C4-2B (cell line): ENCODE measurements at regions not wholly inside any gene's neighbourhood (a gene's known extent, or its start where the extent isn't known, plus 50 kb on each side); places are given as distances from the start of the nearest gene placed in this dataset.

Experiments used
- H3K27ac ChIP-seq: fragments of 450-650 bp; 2 replicates; pipeline ENCODE4 v1.5.1; 2017
- ZFX ChIP-seq: fragments of 450-650 bp; IDR thresholded peaks from 2 replicates; pipeline ENCODE4 v1.6.1; 2017
- TF ChIP-seq, protein P1 (sequence below): fragments of 450-650 bp; conservative IDR thresholded peaks from 2 replicates; pipeline ENCODE4 v1.5.1; 2017; ENCODE audit warnings: mild to moderate bottlenecking

DNA sequence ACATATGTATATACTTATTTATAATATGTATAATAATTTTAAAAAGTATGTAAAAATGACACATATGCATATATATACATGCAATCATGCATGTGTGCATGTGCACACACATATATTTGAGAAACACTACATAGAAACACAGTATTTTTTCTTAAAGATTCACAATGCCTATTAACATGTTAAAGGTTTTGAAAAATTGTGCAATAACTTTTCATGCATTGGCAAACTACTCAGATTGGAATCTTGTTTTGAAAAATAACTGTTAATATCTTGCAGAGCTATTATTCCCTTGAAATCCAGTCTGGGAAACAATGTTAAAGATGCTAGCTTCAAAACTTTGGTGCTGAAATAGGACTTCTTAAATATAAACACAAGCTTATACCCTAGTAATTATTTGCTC lies 256.2 kb upstream of the P2RY1 start:
- TF ChIP-seq, protein P1, sequence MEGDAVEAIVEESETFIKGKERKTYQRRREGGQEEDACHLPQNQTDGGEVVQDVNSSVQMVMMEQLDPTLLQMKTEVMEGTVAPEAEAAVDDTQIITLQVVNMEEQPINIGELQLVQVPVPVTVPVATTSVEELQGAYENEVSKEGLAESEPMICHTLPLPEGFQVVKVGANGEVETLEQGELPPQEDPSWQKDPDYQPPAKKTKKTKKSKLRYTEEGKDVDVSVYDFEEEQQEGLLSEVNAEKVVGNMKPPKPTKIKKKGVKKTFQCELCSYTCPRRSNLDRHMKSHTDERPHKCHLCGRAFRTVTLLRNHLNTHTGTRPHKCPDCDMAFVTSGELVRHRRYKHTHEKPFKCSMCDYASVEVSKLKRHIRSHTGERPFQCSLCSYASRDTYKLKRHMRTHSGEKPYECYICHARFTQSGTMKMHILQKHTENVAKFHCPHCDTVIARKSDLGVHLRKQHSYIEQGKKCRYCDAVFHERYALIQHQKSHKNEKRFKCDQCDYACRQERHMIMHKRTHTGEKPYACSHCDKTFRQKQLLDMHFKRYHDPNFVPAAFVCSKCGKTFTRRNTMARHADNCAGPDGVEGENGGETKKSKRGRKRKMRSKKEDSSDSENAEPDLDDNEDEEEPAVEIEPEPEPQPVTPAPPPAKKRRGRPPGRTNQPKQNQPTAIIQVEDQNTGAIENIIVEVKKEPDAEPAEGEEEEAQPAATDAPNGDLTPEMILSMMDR: no peak
- no peak overlapping the region for H3K27ac ChIP-seq

DNA sequence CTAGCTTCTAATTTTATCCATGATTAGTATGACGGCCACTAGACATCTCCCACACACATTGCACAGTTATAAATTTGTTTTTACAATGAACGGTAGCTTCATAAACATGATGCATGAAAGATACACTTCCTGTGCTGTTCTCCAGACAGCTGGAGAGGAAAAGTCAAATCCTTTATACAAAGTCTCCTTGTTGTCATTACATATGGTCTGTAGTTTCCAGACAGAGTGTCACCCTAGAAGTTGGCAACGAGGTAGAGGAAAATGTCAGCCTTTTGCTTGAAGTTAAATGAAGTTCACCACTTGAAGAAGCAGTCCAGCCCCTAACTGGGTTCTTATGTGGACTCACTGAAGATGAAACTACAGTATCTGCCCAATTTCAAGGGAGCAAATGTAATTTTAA lies 253.0 kb upstream of the P2RY1 start:
- TF ChIP-seq ZFX: no peak
- TF ChIP-seq, protein P1: no peak
- no peak overlapping the region for H3K27ac ChIP-seq

DNA sequence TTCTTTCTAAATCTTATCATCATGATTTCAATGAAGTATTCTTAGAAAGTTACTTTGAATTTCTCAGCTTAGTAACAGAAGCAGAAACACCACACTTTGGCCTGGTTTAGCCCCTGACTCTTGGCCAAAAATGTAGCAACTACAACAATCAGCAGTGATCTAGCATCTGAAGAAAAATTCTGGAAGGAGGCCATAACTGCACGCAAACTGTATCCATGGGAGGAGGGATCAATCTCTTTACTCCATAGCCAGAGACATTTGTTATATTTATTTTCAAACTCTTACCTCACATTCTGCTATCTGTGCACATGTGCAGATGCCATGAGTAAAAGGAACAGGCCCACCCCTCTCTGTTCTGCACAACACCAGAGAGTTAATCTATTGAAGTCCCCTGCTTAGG lies 251.0 kb upstream of the P2RY1 start:
- no peak overlapping the region for H3K27ac ChIP-seq
- TF ChIP-seq, protein P1: no peak
- no peak for TF ChIP-seq ZFX

GRCh38 chr3:152586974-152587373 lies 248.0 kb upstream of the P2RY1 start:
- no peak for TF ChIP-seq ZFX
- TF ChIP-seq, protein P1: no peak

DNA sequence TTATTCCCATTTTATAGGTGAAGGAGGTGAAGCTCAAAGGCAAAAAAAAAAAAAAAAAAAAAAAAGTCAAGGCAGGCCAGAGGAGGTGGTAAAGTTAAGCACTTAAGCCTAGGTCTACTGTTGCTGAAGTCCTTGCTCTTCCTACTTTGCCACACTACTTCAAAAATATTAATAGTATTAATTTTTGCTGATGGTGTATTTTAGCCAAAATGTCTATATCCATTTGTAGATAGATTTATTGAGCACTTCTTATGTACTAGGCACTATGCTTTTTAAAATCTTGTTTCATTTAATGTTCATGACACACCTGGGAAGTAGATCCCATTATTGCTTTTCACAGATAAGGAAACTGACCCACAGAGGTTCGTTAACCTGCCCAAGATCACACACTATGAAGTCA lies 247.1 kb upstream of the P2RY1 start:
- TF ChIP-seq, protein P1: no peak
- no peak for TF ChIP-seq ZFX
- H3K27ac ChIP-seq: no peak overlapping the region

More at GRCh38 chr3:152586974-152587373, 248.0 kb upstream of the P2RY1 start:
- no peak overlapping the region for H3K27ac ChIP-seq

- TF ChIP-seq, protein P1: no peak
- no peak for TF ChIP-seq ZFX
- no peak overlapping the region for H3K27ac ChIP-seq
Measured at GRCh38 chr3:152589644-152590043, 245.3 kb upstream of the P2RY1 start.

GRCh38 chr3:152591515-152591914 lies 243.4 kb upstream of the P2RY1 start:
- no peak for TF ChIP-seq ZFX
- TF ChIP-seq, protein P1: no peak
- no peak overlapping the region for H3K27ac ChIP-seq
